ENCODE measurements at regions not wholly inside any gene's neighbourhood (a gene's known extent, or its start where the extent isn't known, plus 50 kb on each side); places are given as distances from the start of the nearest gene placed in this dataset.
A peak's percentile ranks its signal among the peaks of the same experiment; 100 is the strongest.
"Not testable (repeated sequence)": the region's sequence is repeated elsewhere in the genome, so short reads cannot be mapped to it uniquely, and the experiment has no call there.

DNA sequence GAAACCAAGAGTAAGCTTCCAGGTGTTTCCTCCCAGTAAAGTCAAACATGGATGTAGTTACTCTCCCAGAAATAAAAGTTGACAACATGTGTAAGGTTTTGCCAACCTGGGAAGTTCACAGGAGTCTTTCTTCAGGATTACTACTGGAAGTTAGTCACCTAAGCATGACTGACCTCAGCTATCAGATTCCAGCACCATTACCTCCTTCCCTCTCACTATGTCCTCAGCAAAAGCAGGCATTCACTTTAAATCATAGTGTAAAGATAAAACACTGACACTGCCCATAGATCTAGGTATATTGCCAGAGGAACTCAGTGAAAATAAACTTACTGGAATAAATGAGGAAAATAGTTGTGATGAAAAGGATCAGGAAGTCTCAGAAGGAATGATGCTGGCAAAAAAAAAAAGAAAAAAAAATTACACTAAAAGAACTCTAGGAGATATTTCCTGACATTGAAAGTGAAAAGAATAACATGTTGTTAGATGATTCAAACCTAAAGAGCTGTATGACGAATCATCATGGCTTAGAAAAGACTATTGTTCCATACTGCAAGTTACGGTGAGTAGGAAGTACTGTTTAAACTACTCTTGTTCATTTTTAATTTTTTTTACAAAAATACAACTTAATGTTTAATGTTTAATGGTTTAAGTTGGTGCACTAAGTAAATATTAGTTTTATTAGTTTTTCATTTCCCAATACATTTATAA, 484.5 kb upstream of the ZNF804A start:
- DNase-seq (ENCODE audit: low read depth): peak; percentile 56

DNA sequence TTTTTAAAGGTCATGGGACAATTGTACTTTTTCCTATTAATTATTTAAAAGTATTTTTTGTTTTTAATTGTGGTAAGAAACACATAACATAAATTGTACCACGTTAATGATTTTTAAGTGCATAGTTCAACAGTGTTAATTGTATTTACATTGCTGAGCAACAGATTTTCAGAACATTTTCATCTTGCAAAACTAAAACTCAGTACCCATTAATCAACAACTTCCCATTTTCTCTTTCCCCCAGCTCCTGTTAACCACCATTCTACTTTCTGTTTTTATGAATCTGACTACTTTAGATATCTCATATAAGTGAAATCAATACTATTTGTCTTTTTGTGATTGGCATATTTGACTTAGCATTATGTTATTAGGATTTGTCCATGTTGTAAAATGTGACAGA, 483.9 kb upstream of the ZNF804A start:
- no peak for DNase-seq (ENCODE audit: low read depth)

DNA sequence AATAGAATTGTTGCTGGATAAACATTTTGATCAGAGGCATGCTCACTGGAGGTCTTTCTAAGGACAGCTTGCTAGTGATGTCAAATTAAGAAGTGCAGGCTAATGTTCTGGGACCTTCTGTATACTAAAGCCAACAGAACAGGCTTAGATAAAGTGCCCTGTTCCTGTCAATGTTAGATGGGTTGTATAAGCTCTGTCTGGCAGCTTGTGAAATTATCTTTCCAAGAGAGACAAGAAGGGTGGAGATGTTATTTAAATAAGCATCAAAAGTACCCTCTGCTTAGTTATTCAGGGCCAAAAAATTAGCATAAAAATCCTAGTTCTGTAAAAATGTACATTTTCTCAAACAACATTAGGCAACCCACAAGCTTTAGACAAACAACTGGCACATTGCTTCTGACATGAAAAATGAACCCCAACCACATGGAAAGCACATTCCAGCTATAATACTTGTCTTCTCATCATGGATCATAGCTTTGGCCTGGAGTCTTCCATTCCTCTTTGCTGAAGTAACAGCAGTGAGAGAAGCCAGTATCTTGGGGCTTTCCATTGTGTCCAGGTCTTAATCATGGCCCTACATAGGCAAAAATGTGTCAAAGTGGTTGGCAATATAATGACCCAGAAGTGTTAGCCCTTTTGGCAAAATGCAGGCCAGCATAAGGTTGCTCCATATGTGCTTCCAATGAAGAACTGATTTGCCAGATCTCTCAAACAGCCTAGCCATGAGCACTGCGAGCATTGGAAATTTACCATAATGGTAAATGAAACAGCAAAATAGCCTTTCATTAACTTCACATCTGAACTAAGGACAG, 478.1 kb upstream of the ZNF804A start:
- no peak for DNase-seq (ENCODE audit: low read depth)

DNA sequence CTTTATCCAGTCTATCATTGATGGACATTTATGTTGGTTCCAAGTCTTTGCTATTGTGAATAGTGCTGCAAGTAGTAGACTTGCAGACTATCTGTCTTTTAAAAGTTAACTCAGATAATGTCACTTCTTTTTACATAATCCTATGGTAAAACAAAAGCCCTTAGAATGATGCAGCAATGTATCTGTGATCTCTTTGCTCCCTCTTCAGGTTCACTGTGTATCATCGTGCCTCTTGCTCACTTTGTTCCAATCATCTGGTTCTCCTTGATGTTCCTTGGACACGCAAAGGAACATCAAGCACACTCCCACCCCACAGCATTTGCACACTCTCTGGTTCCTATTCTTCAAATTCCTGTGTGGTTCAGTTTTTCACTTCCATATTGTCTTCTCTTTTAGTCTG, 472.5 kb upstream of the ZNF804A start:
- no peak for DNase-seq (ENCODE audit: low read depth)

DNA sequence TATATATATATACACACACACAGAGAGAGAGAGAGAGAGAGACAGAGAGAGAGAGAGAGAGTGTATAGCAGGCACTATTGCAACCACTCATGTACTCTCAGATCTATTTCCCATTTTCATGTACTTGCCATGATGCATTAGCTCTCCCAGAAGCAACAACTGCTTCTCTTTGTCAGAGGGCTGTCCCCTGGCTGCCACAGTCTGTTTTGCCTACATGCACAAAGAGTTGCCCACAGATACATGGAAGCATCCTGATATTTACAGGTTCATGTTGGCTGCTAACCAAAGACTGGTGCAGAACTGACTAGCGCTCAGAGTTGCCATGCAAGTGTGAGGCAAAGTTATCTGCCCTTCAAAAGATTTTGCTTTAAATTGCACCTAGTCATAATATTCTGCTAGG, 469.3 kb upstream of the ZNF804A start:
- DNase-seq (ENCODE audit: low read depth): no peak

DNA sequence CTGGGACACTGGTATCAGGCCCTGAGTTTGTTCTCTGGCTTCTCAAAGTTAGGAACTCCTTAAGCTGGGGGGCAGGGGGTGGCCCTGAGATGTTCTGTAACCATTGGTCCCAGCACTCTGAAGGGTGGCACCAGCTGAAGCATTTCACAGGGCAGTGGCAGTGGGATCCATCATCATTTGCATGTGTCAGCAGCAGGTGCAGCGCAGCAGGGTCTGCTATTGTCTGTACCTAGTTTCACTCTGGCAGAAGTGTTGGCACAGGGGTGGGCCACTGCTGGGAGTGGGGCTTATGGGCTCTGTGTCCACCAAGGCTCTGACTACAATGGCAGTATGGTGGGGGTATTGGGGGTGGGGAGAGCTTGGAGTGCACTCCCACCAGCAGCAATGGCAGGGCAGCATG, 460.4 kb upstream of the ZNF804A start:
- no peak for DNase-seq (ENCODE audit: low read depth)

DNA sequence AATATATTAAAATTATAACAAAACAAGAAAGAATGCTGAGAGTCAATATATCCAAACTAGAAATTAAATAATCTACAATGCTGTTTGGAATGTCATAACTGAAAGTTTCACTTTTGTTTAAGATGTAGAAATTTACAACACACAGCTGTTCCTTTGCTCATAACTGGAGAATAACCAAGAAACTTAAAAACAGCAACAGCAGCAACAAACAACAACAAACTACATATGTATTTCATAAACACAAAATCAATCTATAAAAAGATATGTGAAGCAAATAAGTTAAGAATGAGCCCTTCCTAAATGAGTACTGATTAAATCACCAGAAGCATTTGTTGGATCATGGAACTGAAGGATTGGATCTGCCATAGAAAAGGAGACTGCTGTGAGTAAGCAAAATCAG, 456.5 kb upstream of the ZNF804A start:
- DNase-seq (ENCODE audit: low read depth): no peak

DNA sequence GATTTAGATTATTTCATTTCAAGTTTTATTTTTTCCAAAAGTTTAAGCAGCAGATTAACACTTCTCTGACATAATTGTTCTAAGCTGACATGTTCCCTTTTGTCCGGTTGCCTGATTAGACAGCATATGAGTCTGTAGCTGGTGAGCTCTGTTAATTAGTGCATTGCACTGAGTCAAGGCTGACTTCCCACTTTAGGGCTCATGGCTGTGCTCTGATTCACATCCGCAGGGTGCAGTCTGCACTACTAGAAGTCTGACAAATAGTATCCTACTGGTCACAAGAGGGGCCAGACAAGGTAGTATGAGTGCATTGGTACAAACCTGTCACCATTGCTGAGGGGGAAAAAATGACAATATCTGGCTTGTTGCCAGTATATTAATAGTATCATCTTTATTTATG, 443.9 kb upstream of the ZNF804A start:
- DNase-seq (ENCODE audit: low read depth): peak; percentile 83

DNA sequence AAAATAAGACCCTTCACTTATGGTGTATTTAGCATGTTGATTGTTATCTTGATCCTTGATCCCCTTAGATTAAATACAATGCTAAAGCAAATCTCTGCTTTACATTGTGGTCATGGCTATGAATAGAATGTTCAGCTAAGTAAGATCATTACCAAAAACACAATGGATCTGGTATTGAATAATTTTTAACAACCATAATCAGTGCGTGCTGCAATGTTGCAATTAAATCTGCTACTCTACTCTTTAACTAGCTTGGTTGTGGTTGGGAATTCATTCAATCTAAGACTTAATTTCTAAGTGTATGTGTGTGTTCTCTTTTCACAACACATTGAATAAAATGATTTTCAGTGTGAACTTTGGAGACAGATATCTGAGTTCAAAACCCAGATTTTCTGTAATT, 442.5 kb upstream of the ZNF804A start:
- DNase-seq (ENCODE audit: low read depth): no peak

DNA sequence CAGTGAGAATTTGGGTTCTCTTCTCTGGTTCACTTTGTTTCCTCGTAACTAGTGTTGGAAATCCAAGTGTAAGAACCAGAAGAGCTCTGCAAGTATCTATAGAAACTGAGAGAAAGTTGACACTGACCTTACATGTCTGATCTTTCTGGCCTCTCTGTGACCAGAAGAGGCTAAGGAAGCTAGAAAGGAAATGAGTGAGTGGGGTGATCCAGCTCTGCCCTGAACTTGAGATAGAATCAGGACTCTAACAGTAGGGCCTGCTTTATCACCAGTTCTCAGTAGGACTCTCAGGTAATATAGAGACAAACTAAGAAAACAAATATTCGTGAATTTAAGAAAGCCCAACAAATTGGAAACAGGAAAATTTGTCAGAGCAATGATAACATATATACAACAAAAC, 441.2 kb upstream of the ZNF804A start:
- DNase-seq (ENCODE audit: low read depth): no peak

DNA sequence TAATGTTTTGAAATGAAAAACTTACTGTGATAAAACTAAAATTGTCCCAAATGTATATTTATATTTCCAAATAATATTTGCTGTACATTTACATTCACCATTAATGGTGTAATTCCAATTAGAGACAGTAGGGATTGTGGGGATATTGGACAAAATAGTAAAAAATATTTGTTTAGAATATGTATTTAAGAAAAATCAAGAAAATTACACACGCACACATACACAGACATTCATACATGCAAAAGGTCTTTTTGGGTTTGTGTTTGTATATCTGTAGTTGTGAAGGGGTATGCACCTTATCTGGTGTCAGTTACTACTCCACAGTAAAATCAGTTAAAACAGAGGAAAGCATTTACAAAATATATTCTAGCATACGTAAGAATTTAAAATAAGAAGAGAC, 435.9 kb upstream of the ZNF804A start:
- DNase-seq (ENCODE audit: low read depth): no peak

DNA sequence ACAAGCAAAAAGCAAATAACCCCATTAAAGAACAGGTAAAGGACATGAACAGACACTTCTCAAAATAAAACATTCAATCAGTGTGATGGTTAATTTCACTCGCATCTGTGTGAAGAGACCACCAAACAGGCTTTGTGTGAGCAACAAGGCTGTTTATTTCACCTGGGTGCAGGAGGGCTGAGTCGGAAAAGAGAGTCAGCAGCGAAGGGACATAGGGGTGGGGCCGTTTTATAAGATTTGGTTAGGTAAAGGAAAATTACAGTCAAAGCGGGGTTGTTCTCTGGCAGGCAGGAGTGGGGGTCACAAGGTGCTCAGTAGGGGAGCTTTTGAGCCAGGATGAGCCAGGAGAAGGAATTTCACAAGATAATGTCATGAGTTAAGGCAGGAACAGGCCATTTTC, 429.5 kb upstream of the ZNF804A start:
- not testable (repeated sequence) for DNase-seq (ENCODE audit: low read depth)

DNA sequence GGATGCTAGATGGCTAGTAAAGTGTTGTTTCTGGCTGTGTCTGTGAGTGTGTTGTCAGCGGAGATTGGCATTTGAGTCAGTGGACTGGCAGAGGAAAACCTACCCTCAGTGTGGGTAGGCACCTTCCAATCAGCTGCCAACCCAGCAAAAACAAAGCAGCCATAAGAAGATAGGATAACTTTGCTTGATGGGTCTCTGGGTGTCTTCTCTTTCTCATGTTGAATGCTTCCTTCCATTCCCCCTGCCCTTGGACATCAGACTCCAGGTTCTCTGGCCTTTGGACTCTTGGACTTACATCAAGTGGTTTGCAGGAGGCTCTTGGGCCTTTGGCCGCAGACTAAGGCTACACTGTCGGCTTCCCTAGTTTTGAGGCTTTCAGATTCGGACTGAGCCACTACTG, 429.0 kb upstream of the ZNF804A start:
- DNase-seq (ENCODE audit: low read depth): no peak

DNA sequence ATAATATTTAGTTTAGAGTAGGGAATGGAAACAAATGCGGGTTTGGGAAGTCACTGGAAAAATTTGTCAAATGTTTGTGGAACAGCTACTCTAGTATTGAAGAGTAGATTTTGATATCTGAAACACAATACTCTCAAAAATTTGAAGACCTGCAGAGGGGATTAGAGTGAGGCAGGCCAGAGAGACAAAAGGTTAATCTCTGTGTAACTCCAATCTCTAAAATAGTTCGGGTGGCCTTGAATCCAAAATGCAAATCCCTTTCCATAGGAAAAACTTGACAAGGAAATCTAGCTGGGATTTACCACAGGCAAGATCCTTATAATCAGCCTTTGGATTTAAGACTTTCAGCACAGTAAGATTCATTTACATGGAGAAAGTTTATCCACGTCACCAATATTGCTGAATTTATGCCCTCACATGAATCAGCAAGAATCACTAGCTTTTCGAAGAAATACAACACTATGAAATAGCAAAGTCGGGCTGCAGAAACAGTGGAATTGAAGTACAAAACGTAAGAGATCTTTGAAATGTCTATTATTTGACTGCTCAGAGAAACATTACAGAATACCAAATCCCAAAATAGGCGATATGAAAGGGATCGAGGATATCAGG, 423.7 kb upstream of the ZNF804A start:
- peak; percentile 12 for DNase-seq (ENCODE audit: low read depth)

DNA sequence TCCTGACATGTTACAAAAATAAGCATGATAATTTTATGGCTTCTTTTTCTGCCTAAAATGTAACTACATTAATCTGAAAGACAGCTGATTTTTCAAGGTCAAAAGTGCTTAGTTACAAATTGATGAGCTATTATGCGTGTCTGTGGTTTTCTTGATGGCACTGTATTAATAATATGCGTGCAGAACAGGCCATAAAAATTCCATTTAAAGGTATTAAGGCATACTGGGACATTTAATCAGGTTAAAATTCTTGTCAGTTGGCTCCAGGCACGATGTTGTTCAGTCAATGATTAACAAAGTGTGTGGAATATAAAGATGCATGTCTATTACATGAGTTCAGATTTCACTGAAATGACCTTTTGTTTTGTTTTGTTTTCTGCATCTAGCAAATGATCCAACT, 420.1 kb upstream of the ZNF804A start:
- peak; percentile 10 for DNase-seq (ENCODE audit: low read depth)

DNA sequence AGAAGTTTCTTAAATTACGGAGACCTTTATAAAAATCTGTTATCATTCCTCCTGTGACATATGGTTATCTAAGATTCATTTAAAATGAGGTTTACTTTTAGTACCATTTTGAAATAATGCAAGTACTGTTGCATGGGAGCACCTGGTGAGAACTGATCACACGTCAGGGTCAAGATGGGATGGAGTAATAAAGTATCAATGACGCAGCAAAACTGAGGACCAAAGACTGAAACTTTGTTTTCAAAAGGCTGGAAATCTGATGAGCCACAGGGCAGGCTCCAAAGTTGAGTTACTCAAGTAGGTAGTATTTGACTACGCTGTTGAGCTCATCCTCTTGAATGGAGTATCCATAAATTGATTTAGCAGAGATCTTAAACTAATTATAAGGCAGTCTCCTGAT, 411.9 kb upstream of the ZNF804A start:
- no peak for DNase-seq (ENCODE audit: low read depth)

DNA sequence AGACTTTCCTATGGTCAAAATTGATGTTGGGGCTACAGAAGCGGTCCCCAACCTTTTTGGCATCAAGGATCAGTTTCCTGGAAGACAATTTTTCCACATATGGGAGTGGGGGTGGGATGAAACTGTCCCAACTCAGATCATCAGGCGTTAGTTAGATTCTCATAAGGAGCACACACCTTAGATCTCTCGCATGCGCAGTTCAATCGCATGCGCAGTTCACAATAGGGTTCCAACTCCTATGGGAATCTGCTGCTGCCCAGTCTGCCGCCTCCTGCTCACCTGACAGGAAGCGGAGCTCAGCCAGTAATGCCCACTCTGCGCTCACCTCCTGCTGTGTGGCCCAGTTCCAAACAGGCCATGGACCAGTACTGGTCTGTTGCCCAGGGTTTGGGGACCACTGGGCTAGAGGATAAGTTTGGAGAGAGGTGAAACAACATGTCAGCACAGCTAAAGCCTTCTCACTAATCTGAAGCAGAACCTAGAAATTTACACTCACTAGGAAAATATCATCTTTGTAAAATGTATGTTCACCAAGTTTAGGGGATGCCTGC, 410.8 kb upstream of the ZNF804A start:
- DNase-seq (ENCODE audit: low read depth): no peak

DNA sequence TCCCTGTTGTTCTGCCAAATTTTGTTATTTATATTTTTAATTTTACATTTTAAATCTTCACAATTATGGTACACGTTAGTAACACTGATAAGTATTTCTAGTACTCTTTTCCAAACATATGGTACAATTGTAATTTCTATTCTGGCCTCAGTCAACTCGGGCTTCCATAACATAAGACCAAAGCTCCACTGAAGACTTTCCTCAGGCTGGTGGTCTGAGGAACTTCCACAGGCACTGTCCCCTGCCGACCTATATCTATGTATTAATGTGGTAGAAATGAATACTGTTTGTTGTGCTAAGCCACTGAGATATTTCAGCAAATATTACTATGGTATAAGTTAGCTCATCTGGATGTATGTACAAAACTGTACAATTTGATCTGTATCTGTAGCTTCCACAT, 407.6 kb upstream of the ZNF804A start:
- no peak for DNase-seq (ENCODE audit: low read depth)

DNA sequence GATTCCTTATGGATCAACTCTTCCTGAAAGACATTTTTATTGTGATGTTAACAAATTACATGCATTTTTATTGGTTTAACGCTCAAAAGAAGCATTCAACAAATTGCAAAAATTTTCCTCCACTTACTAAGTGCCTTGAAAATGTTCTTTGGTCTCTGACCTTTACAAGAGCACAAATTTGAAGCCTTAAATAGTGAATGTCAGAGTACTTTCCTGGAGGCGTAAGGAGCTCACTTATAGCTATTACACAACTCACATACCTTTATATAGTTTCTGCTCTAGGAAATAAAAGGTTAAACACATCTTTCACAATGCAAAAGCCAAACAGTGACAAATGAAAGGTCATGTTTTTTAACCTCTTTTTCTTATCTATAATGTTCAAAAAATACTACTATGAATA, 405.7 kb upstream of the ZNF804A start:
- no peak for DNase-seq (ENCODE audit: low read depth)

DNA sequence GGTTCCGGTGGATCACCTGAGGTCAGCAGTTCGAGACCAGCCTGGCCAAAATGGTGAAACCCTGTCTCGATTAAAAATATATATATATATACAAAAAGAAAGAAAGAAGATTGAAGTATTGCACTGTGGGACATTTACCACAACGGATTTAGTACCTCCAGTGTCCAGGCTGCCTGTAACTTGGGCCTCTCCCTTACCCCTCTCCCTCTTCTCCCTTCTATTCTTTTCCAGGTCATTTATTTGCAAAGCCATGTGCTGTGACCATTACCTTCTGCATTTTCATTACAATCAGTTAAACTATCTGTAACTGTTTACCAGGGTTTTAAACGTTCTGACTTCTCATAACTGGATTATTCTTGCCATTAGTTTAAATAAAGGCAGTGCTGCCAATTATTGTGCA, 400.9 kb upstream of the ZNF804A start:
- DNase-seq (ENCODE audit: low read depth): no peak

DNA sequence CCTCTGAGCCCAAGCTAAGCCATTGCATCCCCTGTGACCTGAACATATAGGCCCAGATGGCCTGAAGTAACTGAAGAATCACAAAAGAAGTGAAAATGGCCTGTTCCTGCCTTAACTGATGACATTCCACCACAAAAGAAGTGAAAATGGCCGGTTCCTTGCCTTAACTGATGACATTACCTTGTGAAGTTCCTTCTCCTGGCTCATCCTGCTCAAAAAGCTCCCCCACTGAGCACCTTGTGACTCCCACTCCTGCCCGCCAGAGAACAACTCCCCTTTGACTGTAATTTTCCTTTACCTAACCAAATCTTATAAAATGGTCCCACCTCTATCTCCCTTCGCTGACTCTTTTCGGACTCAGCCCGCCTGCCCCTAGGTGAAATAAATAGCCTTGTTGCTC, 399.5 kb upstream of the ZNF804A start:
- DNase-seq (ENCODE audit: low read depth): not testable (repeated sequence)

DNA sequence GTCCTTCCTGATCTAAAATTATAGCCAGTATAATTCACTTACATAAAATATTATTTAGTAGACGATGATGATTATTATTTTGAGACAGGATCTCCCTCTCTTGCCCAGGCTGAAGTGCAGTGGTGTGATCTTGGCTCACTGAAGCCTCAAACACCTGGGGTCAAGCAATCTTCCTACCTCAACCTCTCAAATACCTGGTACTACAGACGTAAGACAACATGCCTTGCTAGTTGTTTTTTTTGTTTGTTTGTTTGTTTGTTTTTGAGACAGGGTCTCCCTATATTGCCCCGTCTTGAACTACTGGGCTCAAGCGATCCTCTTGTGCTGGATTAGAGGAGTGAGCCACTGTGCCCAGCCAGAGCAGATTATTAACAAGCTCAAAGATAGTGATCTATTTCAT, 399.1 kb upstream of the ZNF804A start:
- DNase-seq (ENCODE audit: low read depth): no peak

DNA sequence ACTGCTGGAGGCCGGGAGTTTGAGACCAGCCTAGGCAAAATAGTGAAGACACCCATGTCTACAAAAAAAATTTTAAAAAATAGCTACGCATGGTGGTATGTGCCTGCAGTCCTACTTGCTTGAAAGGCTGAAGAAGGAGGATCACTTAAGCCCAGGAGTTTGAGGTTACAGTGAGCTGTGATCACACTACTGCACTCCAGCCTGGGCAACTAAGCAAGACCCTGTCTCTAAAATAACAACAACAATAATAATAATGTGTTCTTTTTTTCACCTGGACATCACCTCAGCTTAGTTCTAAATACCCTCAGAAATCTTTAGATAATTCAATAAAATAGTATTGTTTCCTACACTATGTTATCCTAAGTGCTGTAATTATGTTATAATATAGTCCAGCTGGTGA, 397.1 kb upstream of the ZNF804A start:
- DNase-seq (ENCODE audit: low read depth): no peak

Measured in ELR (cell line).